Progenitor cell of endocrine pancreas (in vitro differentiated cells): ENCODE measurements at regions not wholly inside any gene's neighbourhood (a gene's known extent, or its start where the extent isn't known, plus 50 kb on each side); places are given as distances from the start of the nearest gene placed in this dataset.

ENCODE experiments used
- DNase-seq: peaks from one replicate; pipeline ENCODE4 v3.0.0; 2021; ENCODE audit warnings: low spot score; ENCODE audit not compliant: unreplicated experiment
- H3K27ac Mint-ChIP-seq: 2 replicates; pipeline ENCODE4 v1.8.0; 2021; ENCODE audit warnings: mild to moderate bottlenecking, moderate library complexity, mixed read lengths
- H3K27me3 Mint-ChIP-seq: 2 replicates; pipeline ENCODE4 v1.8.0; 2021; ENCODE audit warnings: mixed read lengths
- H3K36me3 Mint-ChIP-seq: 2 replicates; pipeline ENCODE4 v1.8.0; 2022; ENCODE audit warnings: mixed read lengths; ENCODE audit not compliant: insufficient read depth
- H3K4me1 Mint-ChIP-seq: 2 replicates; pipeline ENCODE4 v1.8.0; 2021; ENCODE audit warnings: low read depth, mixed read lengths
- H3K4me3 Mint-ChIP-seq: 2 replicates; pipeline ENCODE4 v1.8.0; 2021; ENCODE audit warnings: low read depth, mild to moderate bottlenecking, moderate library complexity, mixed read lengths
- H3K9me3 Mint-ChIP-seq: 2 replicates; pipeline ENCODE4 v1.8.0; 2021; ENCODE audit warnings: low read depth, mixed read lengths
- CTCF ChIP-seq: fragments of 200-600 bp; sonication (generic); IDR thresholded peaks from one replicate; pipeline ENCODE4 v1.5.0; 2021; ENCODE audit warnings: antibody characterized with exemption, mild to moderate bottlenecking; ENCODE audit not compliant: unreplicated experiment

- H3K9me3 Mint-ChIP-seq, result peaks cover 9% of the 10 kb centered on the region
- no peak for DNase-seq
- TF ChIP-seq CTCF, result no peak
- no peaks in the 10 kb centered on the region for H3K27me3 Mint-ChIP-seq
- H3K27ac Mint-ChIP-seq, result no peak overlapping the region
- H3K4me1 Mint-ChIP-seq, result peaks cover 11% of the 10 kb centered on the region
- no peak overlapping the region for H3K4me3 Mint-ChIP-seq
- no peaks in the 10 kb centered on the region for H3K36me3 Mint-ChIP-seq
Observed at GRCh38 chr7:24510759-24511158, 62.5 kb upstream of the PALS2 start.

- no peak overlapping the region for H3K27ac Mint-ChIP-seq
- H3K36me3 Mint-ChIP-seq, result no peaks in the 10 kb centered on the region
- H3K27me3 Mint-ChIP-seq, result peaks cover 2% of the 10 kb centered on the region
- H3K9me3 Mint-ChIP-seq, result peaks cover 13% of the 10 kb centered on the region
- H3K4me3 Mint-ChIP-seq, result no peak overlapping the region
- no peak for DNase-seq
- TF ChIP-seq CTCF, result no peak
- H3K4me1 Mint-ChIP-seq, result peaks cover 1% of the 10 kb centered on the region
Observed at GRCh38 chr7:24517166-24517565, 56.1 kb upstream of the PALS2 start.

- H3K27ac Mint-ChIP-seq, result no peak overlapping the region
- TF ChIP-seq CTCF, result no peak
Observed at GRCh38 chr7:24521917-24522623, 51.2 kb upstream of the PALS2 start.

More at GRCh38 chr7:24521917-24522623, 51.2 kb upstream of the PALS2 start:
- Mint-ChIP-seq H3K36me3 (no peaks in the 10 kb centered on the region), H3K27me3 (peaks cover 2% of the 10 kb centered on the region), H3K9me3 (peaks cover 4% of the 10 kb centered on the region), H3K4me1 (peaks cover 1% of the 10 kb centered on the region), H3K4me3 (no peak overlapping the region)
- no peak for DNase-seq
